NCI-H2171 (cell line): ENCODE measurements at regions not wholly inside any gene's neighbourhood (a gene's known extent, or its start where the extent isn't known, plus 50 kb on each side); places are given as distances from the start of the nearest gene placed in this dataset.

ENCODE experiments used
- DNase-seq: peaks from one replicate; lab custom pipeline; 2025; lab: John Stamatoyannopoulos, UW

DNA sequence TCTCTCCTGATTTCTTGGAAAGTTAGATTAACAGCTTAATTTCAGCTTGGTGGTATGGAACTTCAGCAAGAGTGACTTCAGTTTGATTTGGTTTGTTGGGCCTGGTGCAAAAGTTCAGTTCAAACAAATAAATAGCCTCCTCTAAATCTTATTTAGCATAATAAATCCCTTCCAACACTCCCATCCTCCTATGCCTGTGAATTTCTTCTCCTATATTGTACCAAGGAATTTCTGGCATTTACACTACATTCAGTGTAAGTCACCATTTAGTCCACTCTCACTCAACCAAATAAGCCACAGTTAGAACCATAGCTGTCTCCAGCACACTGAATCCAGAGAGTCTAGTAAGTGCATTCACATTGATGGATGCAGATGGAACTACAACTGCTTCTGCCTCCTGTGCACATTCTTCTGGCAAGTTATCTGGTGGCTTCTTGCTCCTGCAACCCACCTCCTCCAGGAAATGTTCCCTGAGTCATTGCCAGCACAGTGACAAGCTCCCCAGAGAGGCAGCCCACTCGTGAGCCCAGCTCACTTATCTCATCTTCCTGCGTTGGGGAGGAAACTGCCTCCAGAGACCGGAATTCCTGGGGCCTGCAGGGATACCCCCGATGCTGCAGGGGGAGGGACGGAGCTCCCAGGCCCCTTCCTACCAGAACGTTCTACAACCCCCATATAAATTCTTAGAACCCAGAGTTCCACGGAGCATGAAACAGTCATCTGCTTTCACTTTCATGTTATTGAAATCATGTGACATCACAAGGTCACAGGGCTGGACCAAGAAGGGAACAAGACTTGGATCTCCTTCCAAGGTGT, 318.3 kb downstream of the PHKB start:
- DNase-seq: no peak

GRCh38 chr16:47778106-47778801, 317.1 kb downstream of the PHKB start:
- DNase-seq: no peak

DNA sequence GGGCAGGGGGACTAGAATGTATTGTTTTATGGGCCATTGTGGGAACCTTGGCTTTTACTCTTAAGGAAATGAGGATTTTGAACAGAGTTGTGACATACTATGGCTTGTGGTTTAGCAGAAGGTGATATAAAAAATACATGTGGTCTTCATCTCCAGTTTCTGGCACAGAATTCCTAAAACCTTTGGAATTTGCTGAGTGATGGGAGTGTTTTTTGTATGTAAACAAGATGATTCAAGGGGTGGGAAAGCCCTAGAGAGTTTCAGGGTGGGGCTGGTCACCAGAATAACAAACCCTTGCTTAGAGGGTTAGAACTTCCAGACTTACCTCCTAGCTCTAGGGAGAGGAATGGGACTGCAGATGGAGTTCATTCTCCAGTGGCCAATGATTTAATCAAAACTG, 316.1 kb downstream of the PHKB start:
- no peak for DNase-seq

GRCh38 chr16:47774661-47775060, 313.5 kb downstream of the PHKB start:
- no peak for DNase-seq

GRCh38 chr16:47753659-47754058, 292.5 kb downstream of the PHKB start:
- DNase-seq: no peak
